NCI-H1436 treated with DMSO at 0.1 percent for 48 hours (cell line): ENCODE measurements at regions not wholly inside any gene's neighbourhood (a gene's known extent, or its start where the extent isn't known, plus 50 kb on each side); places are given as distances from the start of the nearest gene placed in this dataset.
"Not testable (repeated sequence)": the region's sequence is repeated elsewhere in the genome, so short reads cannot be mapped to it uniquely, and the experiment has no call there.

Source experiments
- DNase-seq: peaks from one replicate; lab custom pipeline; 2025; lab: John Stamatoyannopoulos, UW

DNA sequence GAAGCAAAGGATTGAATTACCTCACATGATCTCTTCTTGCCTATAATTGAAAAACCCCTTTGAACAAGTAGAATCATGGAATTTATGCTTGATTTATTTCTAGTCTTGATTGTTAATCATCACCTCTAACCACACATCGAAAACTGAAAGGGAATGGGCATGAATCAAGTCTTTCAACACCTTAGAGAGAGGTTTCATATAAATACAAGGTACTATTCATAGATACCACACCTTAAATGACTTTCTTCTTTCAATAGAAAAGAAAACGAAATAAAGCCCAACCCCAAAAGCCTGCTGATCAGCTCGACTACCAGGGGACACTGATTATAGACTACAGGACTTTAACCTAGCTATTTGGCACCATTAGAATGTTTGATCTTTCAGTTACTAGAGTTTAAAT, 128.6 kb upstream of the PTPRZ1 start:
- no peak for DNase-seq

GRCh38 chr7:121741896-121742295, 131.1 kb upstream of the PTPRZ1 start:
- no peak for DNase-seq

- DNase-seq: no peak
Measured at GRCh38 chr7:121739465-121739864, 133.5 kb upstream of the PTPRZ1 start.

DNA sequence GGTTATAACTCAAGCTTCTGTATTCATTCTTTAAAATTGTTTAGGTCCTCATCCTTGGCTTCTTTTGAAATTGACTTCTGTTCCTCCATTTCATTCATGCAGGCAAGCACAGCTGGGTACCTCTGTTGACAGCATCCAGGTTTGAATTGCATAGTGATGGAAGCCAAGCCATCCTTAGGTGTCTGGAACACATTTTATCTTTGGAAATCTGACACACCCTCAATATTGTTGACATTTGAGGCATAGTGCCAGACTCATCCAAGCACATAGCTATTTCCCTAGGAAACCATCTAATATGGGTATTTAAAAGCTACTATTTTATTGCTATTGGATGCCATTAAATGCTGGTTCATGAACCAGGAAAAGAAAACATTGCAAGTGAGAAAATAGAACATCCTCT, 142.1 kb upstream of the PTPRZ1 start:
- no peak for DNase-seq

DNA sequence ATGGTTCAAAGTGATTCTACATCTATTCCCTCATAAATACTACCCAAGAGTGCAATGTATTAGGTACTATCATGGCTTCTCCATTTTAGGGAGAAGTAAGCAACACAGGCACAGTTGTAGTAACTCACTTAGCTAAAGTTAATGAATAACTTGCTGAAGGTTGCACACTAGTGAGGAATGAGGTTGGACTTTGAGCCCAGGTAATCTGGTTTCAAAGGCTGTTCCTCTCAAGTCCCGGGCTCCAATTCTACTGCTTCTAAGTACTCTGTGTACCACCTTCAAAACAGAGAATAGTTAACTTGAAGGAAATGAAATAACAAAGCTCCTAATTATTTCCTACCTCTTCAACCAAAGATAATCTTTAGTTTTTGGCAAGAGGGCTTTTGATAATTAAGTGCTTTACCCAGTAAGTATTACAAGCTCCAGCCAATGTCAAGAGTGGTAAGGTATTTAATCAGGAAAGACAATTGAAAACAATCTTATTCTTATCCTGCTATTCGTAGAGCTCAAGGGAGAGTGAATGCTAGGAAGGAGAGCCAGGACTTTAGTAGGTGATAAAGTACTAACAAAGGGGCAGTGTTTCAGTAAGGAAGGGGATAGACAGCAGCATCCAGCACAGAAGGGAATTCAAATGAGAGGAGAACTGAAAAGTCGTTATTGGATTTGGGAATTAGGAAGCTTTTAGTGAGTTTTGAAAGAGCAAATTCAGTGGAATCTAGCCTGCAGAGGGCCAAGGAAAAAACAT, 158.2 kb upstream of the PTPRZ1 start:
- no peak for DNase-seq

- peak; percentile 12 for DNase-seq
Measured at GRCh38 chr7:121712961-121713360, 160.0 kb upstream of the PTPRZ1 start.

DNA sequence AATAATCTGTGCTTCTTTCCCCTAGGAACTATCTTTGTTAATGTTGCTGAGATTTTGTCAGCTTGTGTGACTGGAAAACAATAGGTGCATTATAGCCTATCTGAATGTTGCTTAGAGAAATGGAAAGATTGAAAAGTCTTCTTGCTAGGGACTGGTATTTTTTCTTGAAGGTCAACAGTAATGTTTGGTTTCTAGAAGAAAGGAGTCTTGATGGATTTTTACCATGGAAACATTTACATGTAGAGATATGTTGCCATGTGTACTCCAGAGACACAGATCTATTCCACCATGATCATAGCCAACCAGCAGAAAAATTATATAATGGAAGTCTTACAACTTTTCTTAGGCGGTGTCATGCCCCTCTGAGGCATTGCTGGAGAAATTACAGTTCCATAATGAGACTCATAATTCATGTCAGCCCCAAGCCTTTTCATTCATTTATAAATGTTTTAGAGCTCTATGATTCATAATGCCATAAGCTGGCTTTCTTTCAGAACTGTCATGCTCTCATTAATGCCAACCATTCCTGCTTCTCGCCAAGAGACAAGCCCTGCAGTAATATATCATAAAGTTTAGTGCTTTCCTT, 175.1 kb upstream of the PTPRZ1 start:
- no peak for DNase-seq

GRCh38 chr7:121696954-121697353, 176.0 kb upstream of the PTPRZ1 start:
- DNase-seq: no peak

GRCh38 chr7:121689749-121690148, 183.2 kb upstream of the PTPRZ1 start:
- no peak for DNase-seq

DNA sequence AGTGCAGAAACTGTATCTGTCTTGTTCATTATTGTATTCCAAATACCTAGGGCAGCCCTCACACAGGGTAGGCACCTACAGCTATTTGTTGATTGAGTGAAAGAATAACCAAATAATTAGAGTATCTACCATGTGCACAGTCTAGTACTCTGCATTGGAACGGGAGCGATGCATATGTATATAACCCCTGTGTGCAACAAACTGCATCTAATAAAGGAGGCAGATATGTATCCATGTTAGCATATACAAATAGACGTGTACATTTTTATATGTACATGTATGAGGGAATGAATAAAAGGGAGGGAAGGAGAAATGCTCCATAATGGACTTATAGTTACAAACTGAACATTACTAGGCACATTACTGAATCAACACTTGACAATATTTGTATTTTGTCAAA, 191.3 kb upstream of the PTPRZ1 start:
- DNase-seq: no peak

- no peak for DNase-seq
Measured at GRCh38 chr7:121676168-121676567, 196.8 kb upstream of the PTPRZ1 start.

DNA sequence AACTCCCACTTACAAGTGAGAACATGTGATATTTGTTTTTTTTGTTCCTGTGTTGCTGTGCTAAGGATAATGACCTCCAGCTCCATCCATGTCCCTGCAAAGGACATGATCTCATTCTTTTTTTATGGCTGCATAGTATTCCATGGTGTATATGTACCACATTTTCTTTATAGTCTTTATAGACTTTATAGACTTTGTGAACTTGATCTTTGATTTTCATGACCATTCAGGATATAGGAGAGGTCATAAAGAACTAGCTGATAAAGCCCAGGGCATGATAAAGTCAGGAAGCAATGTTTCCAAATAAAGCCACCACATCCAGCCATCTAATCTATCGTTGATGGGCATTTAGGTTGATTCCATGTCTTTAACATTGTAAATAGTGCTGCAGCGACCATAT, 198.5 kb upstream of the PTPRZ1 start:
- not testable (repeated sequence) for DNase-seq

DNA sequence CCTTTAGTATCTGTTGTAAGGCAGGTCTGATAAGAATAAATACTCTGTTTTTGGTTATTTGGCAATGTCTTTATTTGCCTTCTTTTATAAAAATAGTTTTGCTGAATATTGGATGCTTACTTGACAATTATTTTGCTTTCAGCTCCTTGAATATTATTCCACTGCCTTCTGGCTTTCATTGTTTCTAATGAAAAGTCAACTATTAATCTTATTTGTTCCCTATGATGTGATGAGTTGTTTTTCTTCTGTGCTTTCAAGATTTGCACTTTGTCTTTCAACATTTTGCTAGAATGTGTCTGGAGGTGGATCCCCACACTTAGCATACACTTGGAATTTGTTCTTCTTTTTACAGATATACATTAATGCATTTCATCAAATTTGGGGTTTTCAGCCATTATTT, 203.8 kb upstream of the PTPRZ1 start:
- DNase-seq: no peak

DNA sequence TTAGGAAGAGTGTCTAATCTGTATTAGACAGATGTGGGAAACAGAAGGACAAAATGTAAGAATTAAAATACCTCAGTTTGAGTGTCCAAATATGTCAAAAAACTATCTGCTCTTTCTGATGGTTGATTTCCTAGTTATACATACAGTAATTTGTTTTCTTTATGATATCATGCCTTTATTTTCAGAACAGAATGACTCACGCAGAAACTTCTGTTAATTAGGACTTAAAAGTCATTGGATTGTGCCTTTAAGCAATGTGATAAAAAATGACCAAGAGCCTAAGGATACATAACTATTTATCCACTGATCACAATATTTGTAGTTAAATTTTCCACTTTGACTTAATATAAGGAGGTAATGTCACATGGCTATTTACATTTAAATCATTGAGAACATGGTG, 206.7 kb upstream of the PTPRZ1 start:
- no peak for DNase-seq

DNA sequence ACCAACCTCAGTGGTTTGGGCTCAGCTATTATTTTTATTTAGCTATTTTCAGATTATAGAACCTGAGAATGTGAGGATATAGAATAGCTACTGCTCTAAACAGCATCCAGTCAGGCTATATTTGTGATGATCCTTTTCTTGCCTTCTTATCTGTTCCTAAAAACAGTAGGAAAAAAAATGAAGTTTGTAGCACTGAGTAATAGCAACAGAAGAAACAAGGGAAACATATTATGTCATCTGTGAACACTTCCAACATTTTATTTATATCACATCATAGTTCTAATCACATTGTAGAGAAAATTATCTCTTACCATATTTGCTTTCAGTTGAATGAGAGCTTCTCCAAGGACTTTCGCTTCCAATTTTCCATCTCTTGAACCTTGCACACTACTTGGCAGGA, 229.6 kb upstream of the PTPRZ1 start:
- no peak for DNase-seq

GRCh38 chr7:121639705-121640104, 233.3 kb upstream of the PTPRZ1 start:
- DNase-seq: peak; percentile 4

GRCh38 chr7:121638286-121638685, 234.7 kb upstream of the PTPRZ1 start:
- DNase-seq: no peak

DNA sequence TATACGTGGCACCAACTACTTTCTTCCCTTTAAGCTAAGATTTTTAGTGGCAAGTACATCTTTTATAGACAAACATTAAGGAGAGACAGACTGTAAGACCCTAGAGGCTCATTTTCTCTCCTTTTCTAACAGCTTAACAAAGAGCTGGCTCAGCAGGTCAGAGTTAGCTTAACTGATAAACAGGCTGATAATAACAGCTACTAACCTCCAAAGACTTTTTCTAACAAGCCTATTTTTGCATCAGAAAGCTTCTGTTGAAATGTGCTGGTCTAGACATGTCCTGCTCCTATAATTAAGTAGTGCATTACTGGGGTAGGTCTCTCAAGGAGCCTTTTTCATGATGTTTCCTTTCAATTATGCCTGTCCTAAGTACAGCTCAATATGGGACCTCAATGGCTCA, 238.2 kb upstream of the FAM3C start:
- DNase-seq: peak; percentile 22

GRCh38 chr7:121633186-121633585, 237.1 kb upstream of the FAM3C start:
- peak; percentile 44 for DNase-seq

DNA sequence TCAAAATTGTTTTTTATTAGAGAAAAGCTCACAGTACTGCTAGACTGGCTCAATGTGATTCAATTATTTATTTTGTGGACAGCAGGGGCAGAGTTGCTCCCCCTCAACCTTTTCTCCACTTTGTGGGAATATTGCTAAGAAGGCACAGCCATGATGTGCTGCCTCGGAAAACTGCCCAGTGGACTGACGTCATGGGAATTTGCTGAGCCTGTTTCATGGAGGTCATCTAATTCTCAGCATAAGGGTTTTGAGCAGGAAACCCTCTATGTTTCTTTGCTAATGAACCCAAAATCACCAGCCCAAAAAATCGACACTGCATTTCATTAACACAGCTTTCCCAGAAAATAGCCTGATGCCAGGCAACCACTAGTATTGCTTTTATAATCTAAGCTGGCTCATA, 228.8 kb upstream of the FAM3C start:
- DNase-seq: no peak

- DNase-seq: no peak
Measured at GRCh38 chr7:121623130-121623872, 227.2 kb upstream of the FAM3C start.

GRCh38 chr7:121621937-121622336, 225.8 kb upstream of the FAM3C start:
- no peak for DNase-seq

DNA sequence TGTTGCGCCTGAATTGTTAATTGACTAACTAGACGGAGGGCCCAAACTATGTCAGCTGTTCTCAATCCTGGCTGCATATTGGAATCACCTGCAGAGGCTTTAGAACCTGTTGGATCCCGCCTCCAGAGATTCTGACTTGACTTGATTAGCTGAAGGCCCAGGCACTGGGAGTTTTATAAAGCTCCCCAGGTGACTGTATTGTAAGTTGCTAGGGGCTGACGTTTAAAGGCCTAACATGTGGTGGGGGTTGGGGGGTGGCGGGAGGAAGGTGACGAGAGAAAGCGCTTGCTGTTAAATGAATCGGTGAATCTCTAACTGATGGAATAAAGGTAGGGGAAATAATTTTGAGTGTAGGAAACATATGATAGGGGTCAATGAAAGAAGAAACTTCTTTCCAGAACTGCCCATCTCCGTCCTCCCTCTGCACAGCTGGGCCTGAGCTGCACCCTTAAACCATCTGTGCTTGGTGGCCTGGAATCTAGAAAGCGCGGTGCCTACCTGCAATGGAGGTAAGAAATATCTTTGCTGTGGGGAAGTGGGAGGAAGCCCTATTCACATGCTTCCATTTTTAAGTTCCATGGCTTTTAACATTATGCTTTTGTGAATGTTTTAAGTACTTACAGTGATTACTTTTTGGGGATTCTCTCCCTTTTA, 225.0 kb upstream of the FAM3C start:
- DNase-seq: no peak
